Epidermal melanocyte (primary cell): ENCODE measurements at regions not wholly inside any gene's neighbourhood (a gene's known extent, or its start where the extent isn't known, plus 50 kb on each side); places are given as distances from the start of the nearest gene placed in this dataset.
"Not testable (repeated sequence)": the region's sequence is repeated elsewhere in the genome, so short reads cannot be mapped to it uniquely, and the experiment has no call there.

Experiments used
- DNase-seq: peaks from one replicate; pipeline ENCODE4 v3.0.0; 2011; ENCODE audit warnings: low spot score; ENCODE audit not compliant: insufficient read length

DNA sequence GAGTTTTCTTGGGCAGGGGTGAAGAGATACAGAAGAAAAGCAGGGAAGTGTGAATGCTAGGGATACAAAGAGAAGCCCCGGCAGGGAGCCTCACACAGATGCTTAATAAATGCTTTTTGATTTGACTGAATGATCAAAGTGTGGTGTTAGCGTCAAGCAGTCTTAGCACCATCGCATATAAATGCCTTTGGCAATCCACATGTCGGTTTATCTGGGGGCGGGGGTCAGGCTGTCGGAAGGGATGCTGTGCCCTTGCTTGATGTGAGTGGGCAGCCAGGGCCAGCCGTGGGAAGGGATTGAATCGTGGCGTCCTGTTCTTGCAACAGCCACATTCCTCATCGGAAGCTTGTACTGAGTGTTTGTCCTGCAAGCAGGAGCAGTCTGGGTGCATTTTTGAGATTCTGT, 173.1 kb downstream of the LACC1 start:
- no peak for DNase-seq

DNA sequence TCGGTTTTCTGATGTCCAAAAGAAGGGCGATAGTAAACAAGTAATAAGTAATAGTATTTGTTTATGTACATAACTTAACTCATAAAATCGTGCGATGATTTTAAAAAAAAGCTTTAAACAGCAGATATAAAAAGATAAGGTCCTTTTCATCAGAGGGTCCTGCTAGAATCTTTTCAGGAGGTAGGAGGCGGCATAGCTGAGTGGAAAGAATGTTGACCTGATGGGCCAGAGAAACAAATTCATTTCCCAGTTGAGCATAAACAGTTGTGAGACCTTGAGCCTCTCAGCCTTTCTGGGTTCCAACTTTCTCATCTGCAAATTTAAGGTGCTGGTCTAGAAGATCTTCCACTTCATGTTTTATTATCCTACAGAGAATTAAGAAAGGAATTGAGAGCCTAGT, 173.5 kb downstream of the LACC1 start:
- DNase-seq: no peak

DNA sequence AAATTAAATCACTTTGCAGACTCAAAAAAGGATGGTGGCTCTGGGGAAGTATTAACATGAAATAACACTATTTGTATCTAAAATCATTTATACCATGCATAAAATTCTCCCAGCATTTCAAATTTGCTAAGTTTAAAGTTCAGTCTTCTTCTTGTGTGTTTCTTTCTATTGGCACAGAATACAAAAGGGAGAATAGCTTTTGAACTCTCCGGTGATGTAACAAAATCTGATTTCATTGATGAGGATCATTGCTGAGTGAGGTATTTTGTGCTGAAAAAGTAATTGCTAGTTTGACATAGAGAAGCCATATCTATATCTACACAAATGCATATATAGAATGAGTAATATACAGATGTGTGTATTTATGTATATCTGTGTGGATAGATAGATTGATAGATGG, 174.8 kb downstream of the LACC1 start:
- no peak for DNase-seq

DNA sequence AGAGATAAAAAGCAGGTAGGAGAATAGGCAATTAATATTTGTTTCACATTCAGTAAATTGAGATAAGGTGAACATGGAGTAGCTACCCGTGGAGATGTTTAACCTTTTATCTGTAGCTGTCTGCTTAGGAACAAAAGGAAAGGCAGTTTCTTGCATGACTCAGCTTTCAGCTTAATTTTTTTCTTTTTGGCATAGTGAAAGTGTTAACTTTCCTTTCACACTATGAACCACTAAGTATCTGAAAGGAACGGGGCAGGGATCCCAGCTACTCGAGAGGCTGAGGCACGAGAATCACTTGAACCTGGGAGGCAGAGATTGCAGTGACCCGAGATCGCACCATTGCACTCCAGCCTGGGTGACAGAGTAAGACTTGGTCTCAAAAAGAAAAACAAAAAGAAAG, 176.0 kb downstream of the LACC1 start:
- DNase-seq: not testable (repeated sequence)

DNA sequence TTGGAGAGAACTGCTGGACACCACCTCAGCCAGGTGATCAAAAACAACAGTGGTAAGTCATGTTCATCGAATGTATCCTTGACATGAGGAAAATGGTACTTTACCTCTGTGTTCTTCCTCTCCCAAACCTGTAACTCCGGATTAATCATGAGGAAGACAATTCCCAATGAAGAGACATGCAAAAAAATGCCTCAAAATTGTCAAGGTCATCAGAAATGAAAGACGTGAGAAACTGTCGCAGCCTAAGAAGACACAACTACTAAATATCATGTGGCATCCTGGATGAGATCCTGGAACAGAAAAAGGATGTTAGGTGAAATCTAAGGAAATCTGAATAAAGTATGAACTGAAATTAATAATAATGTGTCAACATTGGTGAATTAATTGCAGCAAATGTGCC, 178.4 kb downstream of the LACC1 start:
- no peak for DNase-seq

DNA sequence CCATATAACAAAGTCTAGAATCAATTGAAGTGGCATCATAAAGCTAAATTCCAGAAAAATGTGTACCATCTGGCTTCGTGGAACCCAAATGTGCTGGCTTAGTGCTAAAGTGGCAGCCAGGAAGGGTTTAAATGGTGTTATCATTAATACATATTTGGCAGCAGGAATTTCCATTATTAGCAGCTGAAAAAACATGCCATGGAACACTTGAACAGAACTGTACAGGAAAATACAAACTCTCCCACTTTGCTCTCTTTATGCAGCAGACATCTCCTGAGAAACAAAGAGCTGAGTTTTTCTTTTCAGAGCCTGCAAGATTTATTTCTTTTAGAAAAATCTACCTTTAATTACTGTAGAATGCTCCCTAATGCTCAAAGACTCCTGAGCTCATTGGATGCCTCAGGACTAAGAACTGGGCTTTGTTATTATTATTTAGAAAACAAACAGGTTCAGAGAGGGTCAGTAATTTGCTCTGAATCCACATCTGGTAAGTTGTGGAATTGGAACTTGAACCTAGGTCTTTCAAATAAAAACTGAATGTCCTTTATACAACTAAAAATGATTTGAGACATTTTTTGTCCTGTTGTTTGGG, 179.0 kb downstream of the LACC1 start:
- DNase-seq: no peak

DNA sequence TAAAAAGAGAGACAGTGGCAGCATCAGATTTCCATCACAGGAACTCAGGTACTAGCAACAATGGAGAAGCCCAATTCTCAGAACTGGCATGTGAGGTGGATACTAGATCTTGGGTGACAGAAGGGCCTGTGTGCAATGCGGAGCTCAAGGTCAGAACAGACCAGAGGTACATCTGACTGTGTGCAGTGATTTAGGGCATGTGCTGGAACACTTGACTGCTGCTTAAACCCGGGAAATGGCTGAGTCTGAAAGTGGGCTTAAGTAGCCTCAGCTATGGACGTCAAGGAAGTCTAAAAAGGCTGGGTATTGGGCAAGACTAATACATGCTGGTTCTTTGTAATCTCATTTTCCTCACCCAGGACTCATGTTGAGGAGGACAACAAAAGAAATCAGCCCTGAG, 182.2 kb downstream of the LACC1 start:
- no peak for DNase-seq

DNA sequence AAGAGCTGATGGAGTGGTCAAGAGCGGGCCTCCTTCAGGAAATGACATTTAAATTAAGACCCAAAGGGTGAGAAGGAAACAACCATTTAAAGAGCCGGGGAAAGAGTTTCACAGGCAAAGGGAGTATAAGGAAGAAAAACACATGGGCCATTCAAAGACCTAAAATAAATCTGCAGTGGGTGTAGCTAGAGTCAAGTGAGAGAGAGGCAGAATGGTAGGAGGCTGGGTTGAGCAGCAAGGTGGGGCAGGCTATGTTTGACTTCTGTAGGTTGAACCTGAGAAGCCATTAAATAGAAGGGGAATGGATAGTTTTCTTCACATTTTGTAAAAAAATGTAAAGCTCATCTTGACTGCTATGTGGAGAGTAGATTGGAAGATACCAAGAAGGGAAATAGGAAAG, 183.8 kb downstream of the LACC1 start:
- no peak for DNase-seq

DNA sequence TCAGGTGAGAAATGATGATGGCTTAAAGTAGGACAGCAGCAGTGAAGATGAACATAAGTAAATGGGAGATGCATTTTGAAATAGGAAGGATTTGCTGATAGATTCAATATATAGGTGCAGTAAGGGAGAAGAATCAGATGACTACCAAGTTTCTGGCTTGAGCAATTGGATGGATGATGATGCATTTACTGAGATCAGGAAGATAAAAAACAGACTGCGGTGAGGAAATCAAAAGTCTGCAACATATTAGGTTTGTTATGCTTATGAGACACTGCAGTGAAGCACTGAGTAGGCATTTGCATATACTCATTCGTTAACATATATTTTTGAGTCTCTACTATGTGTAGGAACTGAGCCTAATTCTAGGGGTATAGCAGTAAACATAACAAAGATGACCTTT, 184.2 kb downstream of the LACC1 start:
- no peak for DNase-seq

DNA sequence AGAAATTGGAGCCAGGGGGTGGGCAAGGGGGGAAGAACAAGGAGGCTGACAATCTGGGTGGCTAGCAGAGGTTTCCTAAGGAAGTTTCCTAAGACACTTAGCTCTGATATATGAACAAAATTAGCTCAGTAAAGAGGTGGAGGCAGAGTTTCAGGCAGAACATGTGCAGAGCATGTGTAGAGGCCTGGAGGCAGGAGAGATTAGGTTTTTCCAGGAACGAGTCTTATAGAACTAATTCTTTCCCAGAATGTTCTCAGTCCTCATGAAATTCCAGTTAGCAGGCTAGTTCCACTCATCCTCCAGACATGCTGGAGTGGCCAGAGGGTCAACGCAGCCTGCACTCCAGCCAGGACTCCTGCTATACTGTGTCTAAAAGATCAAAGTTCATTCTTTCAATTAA, 184.7 kb downstream of the LACC1 start:
- DNase-seq: no peak

DNA sequence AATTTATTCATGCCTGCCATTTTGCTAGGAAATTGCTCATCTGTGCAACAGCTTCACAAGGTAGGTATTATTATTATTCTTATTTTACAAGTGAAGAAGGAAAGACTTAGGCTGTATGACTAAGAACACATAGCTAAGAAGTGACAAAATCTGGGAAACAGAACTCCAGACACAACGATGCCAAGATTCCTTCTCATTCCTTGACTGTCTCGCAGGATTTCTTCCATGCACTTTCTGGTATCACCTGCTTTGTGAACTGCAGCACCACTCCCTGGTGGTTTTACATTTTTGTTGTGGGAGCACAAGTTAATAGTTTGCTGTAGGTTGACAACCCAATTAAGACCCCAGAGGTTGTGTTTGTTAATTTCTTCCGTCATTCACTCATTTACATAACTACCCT, 188.5 kb downstream of the LACC1 start:
- DNase-seq: no peak

DNA sequence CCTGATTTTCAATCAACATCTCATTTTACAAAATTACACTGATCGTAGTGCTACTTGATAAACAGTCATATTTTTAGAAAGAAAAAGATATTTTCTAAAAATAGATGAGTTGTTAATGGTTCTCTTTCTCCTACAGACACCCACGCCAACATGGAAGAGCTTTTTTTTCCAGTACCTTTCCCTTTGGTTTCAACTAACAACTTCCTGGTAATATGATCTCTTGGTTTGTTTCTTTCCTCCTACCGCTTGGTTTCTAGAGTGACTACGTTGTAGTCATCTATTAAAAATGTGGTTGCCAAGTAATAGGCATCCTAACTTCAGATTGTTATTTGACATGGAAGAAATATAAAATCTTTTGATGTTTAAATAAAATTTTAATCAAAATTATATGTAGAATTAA, 189.0 kb downstream of the LACC1 start:
- DNase-seq: no peak

DNA sequence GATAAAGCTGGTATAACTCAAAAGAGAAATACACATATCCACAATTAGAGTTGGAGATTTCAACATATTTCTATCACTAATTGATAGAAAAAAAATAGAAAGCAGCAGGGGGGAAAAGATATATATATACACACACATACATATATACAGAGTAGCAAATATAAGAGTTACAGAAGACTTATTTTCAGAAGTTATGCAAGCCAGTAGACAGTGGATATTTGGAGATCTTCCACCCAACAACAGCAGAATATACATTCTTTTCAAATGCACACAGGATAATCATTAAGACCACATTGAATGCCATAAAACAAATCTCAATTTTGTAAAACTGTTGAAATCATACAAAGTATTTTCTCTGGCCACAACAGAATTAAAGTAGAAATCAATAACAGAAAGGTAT, 192.8 kb downstream of the LACC1 start:
- no peak for DNase-seq

DNA sequence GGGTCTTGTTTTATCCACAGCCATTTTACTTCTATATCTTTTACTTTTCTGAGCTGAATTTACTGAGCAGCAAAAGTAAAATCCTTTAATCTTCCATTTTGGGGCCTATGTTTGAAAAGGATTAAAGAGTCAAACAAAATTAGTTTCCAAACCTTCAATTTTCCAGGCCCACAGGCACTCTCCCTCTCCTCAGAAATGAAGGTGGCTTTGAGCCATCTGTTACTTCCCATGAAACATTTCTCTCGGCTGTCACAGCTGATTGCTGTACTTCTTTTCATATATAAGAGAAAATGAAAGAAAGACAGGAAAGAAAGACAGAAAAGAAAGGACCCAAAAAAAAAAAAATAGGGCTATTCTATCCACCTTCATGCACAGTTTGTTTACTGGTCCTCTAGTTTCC, 194.9 kb downstream of the LACC1 start:
- DNase-seq: no peak

DNA sequence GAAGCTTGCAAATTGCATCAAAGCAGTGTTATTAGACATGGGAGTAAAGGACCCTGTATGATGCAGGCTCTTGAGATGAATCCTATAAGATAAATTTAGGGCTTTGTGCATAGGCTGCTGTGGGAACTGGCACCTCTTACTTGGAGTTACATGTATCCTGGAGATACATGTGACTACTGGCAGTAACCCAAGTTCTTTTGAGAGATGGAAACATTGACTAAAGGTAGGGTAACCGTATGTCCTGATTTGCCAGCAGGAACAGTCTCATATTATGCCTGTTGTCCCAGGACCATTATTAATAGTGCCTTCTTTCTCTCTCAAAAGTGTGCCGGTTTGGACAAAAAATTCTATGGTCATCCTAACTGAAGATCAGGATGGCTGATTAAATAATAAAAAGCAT, 195.4 kb downstream of the LACC1 start:
- DNase-seq: no peak

DNA sequence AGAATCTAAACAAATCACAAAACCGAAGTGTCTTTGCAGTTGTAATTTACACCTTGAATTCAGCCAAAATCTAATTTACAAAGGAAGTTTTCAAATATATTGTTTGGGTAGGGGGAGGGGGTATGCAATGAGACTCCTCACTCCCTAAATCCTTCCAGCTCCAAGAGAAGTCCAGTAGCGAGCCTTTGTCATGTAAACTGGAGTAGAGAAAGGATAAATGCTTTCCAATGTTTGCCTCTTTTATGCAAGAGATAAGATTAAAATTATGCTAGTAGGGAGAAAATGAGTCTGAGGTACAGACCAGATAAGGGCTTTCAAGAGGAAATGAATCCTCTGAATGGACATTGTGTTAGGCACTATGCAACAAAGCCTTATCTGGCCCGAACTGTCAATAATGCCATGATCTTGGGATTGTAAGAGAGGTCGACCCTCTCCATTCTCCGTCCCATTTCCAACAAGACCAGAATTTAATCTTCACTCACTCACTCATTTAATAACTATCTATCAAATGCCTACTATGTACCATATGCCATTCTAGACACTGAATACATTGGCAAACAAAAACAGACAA, 199.2 kb downstream of the LACC1 start:
- DNase-seq: no peak

DNA sequence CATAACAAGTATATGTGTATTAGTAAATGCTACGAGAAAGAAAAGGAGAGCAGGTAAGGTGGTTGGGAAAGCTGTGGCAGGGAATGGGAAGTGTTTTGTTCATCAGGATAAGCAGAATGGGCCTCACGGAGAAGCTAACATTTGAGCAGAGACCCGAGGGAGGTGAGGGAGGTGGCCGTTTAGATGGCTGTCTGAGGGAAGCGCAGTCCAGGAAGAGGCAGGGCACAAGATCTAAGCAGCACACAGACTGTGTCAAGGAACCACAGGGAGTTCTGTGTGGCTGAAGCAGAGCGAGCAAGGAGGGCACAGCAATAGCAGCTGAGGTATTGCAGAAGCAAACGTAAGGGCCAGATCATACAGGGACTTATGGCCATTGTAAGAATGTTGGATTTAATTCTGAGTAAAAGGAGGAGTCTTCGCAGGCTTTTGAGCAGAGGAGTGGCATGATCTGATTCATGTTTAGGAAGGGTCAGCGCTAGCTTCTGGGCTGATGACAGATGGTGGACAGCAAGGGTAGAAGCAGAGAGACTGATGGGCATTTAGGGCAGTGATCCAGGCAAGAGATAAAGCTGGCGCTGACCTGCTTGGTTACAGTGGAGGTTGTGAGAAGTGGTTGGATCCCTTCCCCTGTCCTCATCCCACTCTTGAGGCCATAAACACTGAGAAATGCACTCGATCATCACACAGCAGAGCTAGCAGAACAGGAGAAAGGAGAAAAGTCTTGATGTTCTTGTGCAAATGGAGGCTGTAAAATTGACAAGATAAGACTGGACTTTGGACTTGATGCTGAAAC, 199.9 kb downstream of the LACC1 start:
- DNase-seq: no peak

DNA sequence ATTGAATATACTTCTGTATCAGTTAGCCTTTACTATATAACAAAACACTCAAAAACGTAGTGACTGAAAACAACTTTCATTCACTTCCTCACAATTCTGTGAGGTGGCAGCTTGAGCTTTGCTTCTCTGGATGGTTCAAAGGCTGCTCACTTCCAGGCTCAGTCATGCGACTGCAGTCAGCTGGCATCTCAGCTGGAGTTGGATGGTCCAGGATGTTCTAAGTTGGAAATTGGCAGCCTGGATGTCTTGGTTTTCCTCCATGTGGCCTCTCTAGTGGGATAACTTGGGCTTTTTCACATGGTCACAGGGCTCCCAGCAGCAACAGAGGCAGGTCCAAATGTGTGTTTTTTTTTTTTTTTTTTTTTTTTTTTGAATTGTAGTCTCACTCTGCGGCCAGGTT, 204.4 kb downstream of the LACC1 start:
- no peak for DNase-seq

DNA sequence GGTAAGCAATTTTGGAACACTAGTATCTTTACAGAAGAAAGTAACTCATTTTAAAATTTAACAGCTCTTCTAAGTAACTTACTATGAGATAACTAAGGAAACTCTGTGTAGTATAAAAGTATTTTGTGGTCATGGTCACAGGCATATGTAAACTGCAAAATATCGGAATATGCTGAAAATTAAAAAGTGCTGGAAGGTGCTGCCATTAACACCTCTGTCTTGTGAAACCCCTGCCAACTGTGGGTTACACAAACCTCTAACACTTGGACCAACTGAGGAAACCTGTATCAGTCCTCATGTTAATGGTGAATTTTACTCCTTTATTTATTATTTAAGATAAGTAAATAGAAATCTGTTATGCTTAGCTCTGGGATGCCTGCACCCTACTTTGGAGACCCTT, 206.7 kb downstream of the LACC1 start:
- DNase-seq: no peak

DNA sequence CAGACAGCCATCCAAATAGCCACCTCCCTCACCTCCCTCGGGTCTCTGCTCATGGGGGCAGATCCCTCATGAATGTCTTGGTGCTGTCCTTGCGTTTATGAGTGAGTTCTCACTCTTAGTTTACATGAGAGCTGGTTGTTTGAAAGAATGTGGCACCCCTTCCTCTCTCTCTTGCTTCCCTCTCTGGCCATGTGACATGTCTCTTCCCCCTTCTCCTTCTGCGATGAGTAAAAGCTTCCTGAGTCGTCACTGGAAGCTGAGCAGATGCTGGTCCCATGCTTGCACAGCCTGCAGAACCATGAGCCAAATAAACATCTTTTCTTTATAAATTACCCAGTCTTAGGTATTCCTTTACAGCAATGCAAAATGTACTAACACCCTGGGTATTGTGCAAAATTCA, 208.7 kb downstream of the LACC1 start:
- no peak for DNase-seq

DNA sequence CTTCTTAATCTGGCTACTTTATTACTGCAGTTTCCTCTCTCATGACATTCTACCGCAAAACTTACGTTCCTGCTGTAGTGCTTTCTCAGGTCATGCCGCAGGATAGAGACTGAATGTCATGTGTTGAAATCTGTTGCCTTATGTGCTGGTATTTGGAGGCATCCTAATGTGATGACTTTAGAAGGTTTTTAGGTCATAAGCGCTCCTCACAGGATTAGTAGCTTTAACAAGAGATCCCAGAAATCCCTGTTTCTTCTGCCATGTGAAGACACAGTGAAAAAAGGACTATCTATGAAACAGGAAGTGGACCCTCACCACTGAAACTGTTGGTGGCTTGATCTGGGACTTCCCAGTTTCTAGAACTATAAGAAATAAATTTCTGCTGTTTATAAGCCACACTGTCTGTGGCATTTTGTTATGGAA, 209.3 kb downstream of the LACC1 start:
- no peak for DNase-seq

DNA sequence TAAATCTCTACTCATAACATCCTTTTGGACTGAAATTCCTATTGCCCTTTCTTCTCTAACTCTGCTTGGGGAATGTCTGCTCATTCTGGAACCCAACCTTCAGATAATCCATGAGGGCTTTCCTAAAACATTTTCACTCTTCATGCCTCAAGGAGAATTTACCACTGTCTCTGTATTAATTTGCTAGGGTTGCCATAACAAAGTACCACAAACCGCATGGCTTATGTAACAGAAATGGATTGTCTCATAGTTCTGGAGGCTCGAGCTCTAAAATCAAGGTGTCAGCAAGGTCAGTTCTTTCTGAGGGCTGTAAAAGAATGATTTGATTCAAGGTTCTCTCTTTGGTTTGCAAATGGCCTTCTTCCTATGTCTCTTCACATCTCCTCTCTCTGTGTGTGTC, 209.7 kb downstream of the LACC1 start:
- DNase-seq: no peak
